Panc1 (cell line): ENCODE measurements at regions not wholly inside any gene's neighbourhood (a gene's known extent, or its start where the extent isn't known, plus 50 kb on each side); places are given as distances from the start of the nearest gene placed in this dataset.

Experiments used
- ATAC-seq: fragments of 200-7000 bp; cut with Tn5 transposase; 2 replicates; pipeline ENCODE4 v1.9.1; 2020; ENCODE audit warnings: mild to moderate bottlenecking, moderate library complexity
- BruUV-seq: library from RNA; stranded (reverse); fragments of 400-500 nt; replicated peaks from 2 replicates; lab custom pipeline; 2021; lab: Mats Ljungman, UMichigan
- CTCF ChIA-PET: fragments of 300-600 bp; sonication (Branson Sonifier 250); formaldehyde crosslinking; loops from one replicate; lab custom pipeline; 2022; ENCODE audit warnings: antibody characterized with exemption; lab: Charles Lee
- POLR2A ChIA-PET: fragments of 300-600 bp; sonication (Branson Sonifier 250); formaldehyde crosslinking; loops from one replicate; lab custom pipeline; 2022; ENCODE audit warnings: antibody characterized with exemption; lab: Charles Lee
- DNase-seq: peaks from one replicate; pipeline ENCODE4 v3.0.0-alpha.2; 2010; ENCODE audit warnings: low read depth, low spot score
- H3K27ac ChIP-seq: 2 replicates; pipeline ENCODE4 v1.5.1; 2011; ENCODE audit warnings: mild to moderate bottlenecking, low read length, inconsistent platforms
- H3K27me3 ChIP-seq: fragments of 200-500 bp; sonication (Bioruptor generic); 2 replicates; pipeline ENCODE4 v1.6.0; 2014; ENCODE audit warnings: low read length, inconsistent platforms; ENCODE audit not compliant: control insufficient read depth, insufficient read depth
- H3K36me3 ChIP-seq: fragments of 200-500 bp; sonication (Bioruptor generic); 2 replicates; pipeline ENCODE4 v1.5.1; 2014; ENCODE audit warnings: inconsistent platforms, mild to moderate bottlenecking, low read length, moderate library complexity; ENCODE audit not compliant: control insufficient read depth, insufficient read depth
- H3K4me1 ChIP-seq: 2 replicates; pipeline ENCODE4 v1.5.1; 2011; ENCODE audit warnings: inconsistent platforms, mild to moderate bottlenecking, low read length, moderate library complexity; ENCODE audit not compliant: control insufficient read depth, insufficient read depth
- H3K4me3 ChIP-seq, 2 experiments: 2 replicates each; pipeline ENCODE4 v1.5.1; 2011 to 2012; ENCODE audit warnings: low read depth in 2 of 2, low read length in 2 of 2, mild to moderate bottlenecking in 2 of 2, inconsistent platforms in 1 of 2, moderate library complexity in 1 of 2
- H3K9me3 ChIP-seq: fragments of 200-500 bp; sonication (Bioruptor generic); 2 replicates; pipeline ENCODE4 v1.5.1; 2014; ENCODE audit warnings: low read depth, mild to moderate bottlenecking, inconsistent platforms, low read length, moderate library complexity; ENCODE audit not compliant: control insufficient read depth, insufficient read depth
- POLR2AphosphoS5 ChIP-seq: IDR thresholded peaks from 2 replicates; pipeline ENCODE4 v1.6.1; 2012; ENCODE audit warnings: mild to moderate bottlenecking, low read depth, low read length, moderate library complexity
- SIN3A ChIP-seq: IDR thresholded peaks from 2 replicates; pipeline ENCODE4 v1.6.1; 2012; ENCODE audit warnings: low read depth, mild to moderate bottlenecking, low read length, moderate library complexity, borderline replicate concordance; ENCODE audit not compliant: insufficient read depth
- TCF7L2 ChIP-seq: IDR thresholded peaks from 2 replicates; pipeline ENCODE4 v1.6.1; 2011; ENCODE audit warnings: mild to moderate bottlenecking, low read depth, low read length, inconsistent platforms
- in situ Hi-C: cut with HindIII; loops from 2 replicates; pipeline ENCODE4 v1.10.0; 2016; ENCODE audit warnings: low sequenced_read_pairs, low pct_unique_long_range_greater_than_20kb
- intact Hi-C: fragments of 100-400 bp; cut with micrococcal nuclease; formaldehyde crosslinking; loops from one replicate; pipeline ENCODE4 v1.10.0; 2022; ENCODE audit not compliant: unreplicated experiment
- TF ChIP-seq, protein P1 (sequence below), 2 experiments: IDR thresholded peaks; 2 replicates each; pipeline ENCODE4 v1.6.1; 2011 to 2012; ENCODE audit warnings: low read depth in 2 of 2, control low read depth in 1 of 2, low read length in 1 of 2, mild to moderate bottlenecking in 1 of 2, moderate library complexity in 1 of 2; ENCODE audit not compliant: insufficient read depth in 1 of 2
- TF ChIP-seq, protein P2 (sequence below): fragments of 450-650 bp; IDR thresholded peaks from 2 replicates; pipeline ENCODE4 v1.5.1; 2017; ENCODE audit warnings: mild to moderate bottlenecking

DNA sequence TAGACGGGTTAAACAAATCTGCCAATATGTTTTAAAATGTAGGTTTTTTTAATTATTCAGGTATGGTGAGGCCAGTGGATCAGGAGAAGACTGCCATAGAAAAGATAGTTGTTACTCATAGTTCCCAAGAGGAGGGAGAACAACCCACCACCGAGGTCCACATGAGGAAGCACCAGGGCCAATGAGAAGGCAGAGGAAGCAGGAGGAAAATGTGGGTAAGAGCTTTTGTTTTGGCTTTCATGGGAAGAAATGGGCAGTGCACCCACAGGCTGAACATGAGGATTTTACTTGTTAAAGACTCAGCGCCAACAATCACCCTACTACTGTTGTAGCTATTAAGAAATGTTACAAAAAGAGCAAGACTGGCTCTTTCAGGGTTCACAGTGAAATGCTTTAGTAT, 191.8 kb upstream of the HNMT start:
- in situ Hi-C loops (no loop called here), intact Hi-C loops (no loop called here)
- CTCF ChIA-PET = no interaction called here
- no peaks in the 10 kb centered on the region for H3K27me3 ChIP-seq
- POLR2A ChIA-PET = no interaction called here
- H3K27ac ChIP-seq = no peak overlapping the region
- H3K4me1 ChIP-seq = no peaks in the 10 kb centered on the region
- H3K4me3 ChIP-seq = no peak overlapping the region
- DNase-seq (no peak), ATAC-seq (no peak)
- BruUV-seq = no TSS peak
- no peaks in the 10 kb centered on the region for H3K36me3 ChIP-seq
- H3K9me3 ChIP-seq = no peaks in the 10 kb centered on the region
- TF ChIP-seq, protein P1, sequence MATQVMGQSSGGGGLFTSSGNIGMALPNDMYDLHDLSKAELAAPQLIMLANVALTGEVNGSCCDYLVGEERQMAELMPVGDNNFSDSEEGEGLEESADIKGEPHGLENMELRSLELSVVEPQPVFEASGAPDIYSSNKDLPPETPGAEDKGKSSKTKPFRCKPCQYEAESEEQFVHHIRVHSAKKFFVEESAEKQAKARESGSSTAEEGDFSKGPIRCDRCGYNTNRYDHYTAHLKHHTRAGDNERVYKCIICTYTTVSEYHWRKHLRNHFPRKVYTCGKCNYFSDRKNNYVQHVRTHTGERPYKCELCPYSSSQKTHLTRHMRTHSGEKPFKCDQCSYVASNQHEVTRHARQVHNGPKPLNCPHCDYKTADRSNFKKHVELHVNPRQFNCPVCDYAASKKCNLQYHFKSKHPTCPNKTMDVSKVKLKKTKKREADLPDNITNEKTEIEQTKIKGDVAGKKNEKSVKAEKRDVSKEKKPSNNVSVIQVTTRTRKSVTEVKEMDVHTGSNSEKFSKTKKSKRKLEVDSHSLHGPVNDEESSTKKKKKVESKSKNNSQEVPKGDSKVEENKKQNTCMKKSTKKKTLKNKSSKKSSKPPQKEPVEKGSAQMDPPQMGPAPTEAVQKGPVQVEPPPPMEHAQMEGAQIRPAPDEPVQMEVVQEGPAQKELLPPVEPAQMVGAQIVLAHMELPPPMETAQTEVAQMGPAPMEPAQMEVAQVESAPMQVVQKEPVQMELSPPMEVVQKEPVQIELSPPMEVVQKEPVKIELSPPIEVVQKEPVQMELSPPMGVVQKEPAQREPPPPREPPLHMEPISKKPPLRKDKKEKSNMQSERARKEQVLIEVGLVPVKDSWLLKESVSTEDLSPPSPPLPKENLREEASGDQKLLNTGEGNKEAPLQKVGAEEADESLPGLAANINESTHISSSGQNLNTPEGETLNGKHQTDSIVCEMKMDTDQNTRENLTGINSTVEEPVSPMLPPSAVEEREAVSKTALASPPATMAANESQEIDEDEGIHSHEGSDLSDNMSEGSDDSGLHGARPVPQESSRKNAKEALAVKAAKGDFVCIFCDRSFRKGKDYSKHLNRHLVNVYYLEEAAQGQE (IDR thresholded peaks at IDR 0.05; ENCODE audit: insufficient read depth in 1 of 2, low read depth in 2 of 2, low read length in 1 of 2) = no peak
- TF ChIP-seq POLR2AphosphoS5 = no peak
- no peak for TF ChIP-seq SIN3A
- TF ChIP-seq TCF7L2 = no peak
- TF ChIP-seq, protein P2, sequence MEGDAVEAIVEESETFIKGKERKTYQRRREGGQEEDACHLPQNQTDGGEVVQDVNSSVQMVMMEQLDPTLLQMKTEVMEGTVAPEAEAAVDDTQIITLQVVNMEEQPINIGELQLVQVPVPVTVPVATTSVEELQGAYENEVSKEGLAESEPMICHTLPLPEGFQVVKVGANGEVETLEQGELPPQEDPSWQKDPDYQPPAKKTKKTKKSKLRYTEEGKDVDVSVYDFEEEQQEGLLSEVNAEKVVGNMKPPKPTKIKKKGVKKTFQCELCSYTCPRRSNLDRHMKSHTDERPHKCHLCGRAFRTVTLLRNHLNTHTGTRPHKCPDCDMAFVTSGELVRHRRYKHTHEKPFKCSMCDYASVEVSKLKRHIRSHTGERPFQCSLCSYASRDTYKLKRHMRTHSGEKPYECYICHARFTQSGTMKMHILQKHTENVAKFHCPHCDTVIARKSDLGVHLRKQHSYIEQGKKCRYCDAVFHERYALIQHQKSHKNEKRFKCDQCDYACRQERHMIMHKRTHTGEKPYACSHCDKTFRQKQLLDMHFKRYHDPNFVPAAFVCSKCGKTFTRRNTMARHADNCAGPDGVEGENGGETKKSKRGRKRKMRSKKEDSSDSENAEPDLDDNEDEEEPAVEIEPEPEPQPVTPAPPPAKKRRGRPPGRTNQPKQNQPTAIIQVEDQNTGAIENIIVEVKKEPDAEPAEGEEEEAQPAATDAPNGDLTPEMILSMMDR = no peak

GRCh38 chr2:137775529-137775928, 188.7 kb upstream of the HNMT start:
- ATAC-seq (no peak), DNase-seq (no peak)
- H3K27ac ChIP-seq = no peak overlapping the region
- in situ Hi-C loops = no loop called here
- CTCF ChIA-PET = no interaction called here
- no peaks in the 10 kb centered on the region for H3K4me1 ChIP-seq
- no peaks in the 10 kb centered on the region for H3K9me3 ChIP-seq
- intact Hi-C loops = no loop called here
- TF ChIP-seq POLR2AphosphoS5 = no peak
- TF ChIP-seq, protein P1 (IDR thresholded peaks at IDR 0.05; ENCODE audit: insufficient read depth in 1 of 2, low read depth in 2 of 2, low read length in 1 of 2) = no peak
- TF ChIP-seq SIN3A = no peak
- no peak for TF ChIP-seq TCF7L2
- TF ChIP-seq, protein P2 = no peak
- H3K27me3 ChIP-seq = no peaks in the 10 kb centered on the region
- no TSS peak for BruUV-seq
- H3K4me3 ChIP-seq = no peak overlapping the region
- POLR2A ChIA-PET = no interaction called here
- H3K36me3 ChIP-seq = no peaks in the 10 kb centered on the region
